ENCODE measurements at regions not wholly inside any gene's neighbourhood (a gene's known extent, or its start where the extent isn't known, plus 50 kb on each side); places are given as distances from the start of the nearest gene placed in this dataset.
"Not testable (repeated sequence)": the region's sequence is repeated elsewhere in the genome, so short reads cannot be mapped to it uniquely, and the experiment has no call there.

GRCh38 chr3:153643471-153643870 is 477.7 kb upstream of the ARHGEF26 start:
- H3K27me3 Mint-ChIP-seq; POLR2A ChIA-PET; H3K4me3 ChIP-seq (ENCODE audit: control insufficient read depth in 1 of 2, extremely low read depth in 1 of 2, low read length in 1 of 2); H3K9me3 Mint-ChIP-seq; H3K27me3 ChIP-seq (replicated peaks in 1 of 2; ENCODE audit: control insufficient read depth in 2 of 2, extremely low read depth in 1 of 2, insufficient read depth in 2 of 2, low read length in 1 of 2); H3K36me3 ChIP-seq (ENCODE audit: control insufficient read depth in 2 of 2, extremely low read depth in 1 of 2, insufficient read depth in 1 of 2, low read length in 1 of 2); H3K9me3 ChIP-seq; H3K36me3 Mint-ChIP-seq: not testable (repeated sequence)
- DNase-seq (peak in 1 of 35 experiments; percentile 40), ATAC-seq (replicated peaks in 1 of 4) (peak; percentile 47 to 63 (median 49))
- Histone ChIP-seq H3K4me1 (ENCODE audit: control insufficient read depth in 1 of 2, extremely low read depth in 1 of 2, insufficient read depth in 2 of 2, low read length in 2 of 2) (peaks cover 6 to 14% of the 10 kb centered on the region in 2 experiments), H3K27ac (ENCODE audit: low read length) (peak overlapping the region; percentile 47)
- WGBS (ENCODE audit: insufficient coverage) = no CpG with 5 or more reads among the region's 2 CpGs
- CTCF ChIA-PET = interaction anchor here in 1 of 2 donors (0.6 kb wide), 1 partner anchor 29 kb away, joined by 4 read pairs; no protein-coding TSS in a partner anchor
- Mint-ChIP-seq H3K4me3 (peak overlapping the region; percentile 41 to 53 (median 52)), H3K27ac (peak overlapping the region; percentile 77 to 86), H3K4me1 (peaks cover 46 to 51% (median 48%) of the 10 kb centered on the region in 3 donors)

GRCh38 chr3:153649286-153649839 is 471.8 kb upstream of the ARHGEF26 start:
- DNase-seq (no peak), ATAC-seq (replicated peaks in 1 of 4) (no peak)
- CTCF ChIA-PET = no interaction called here
- no peaks in the 10 kb centered on the region for H3K9me3 Mint-ChIP-seq
- no CpG with 5 or more reads among the region's 2 CpGs for WGBS (ENCODE audit: insufficient coverage)
- no peaks in the 10 kb centered on the region for H3K9me3 ChIP-seq
- H3K4me3 ChIP-seq (ENCODE audit: control insufficient read depth in 1 of 2, extremely low read depth in 1 of 2, low read length in 1 of 2) = no peak overlapping the region
- no peak overlapping the region for H3K27ac Mint-ChIP-seq
- H3K36me3 Mint-ChIP-seq = no peaks in the 10 kb centered on the region
- no peak overlapping the region for H3K27ac ChIP-seq (ENCODE audit: low read length)
- no peaks in the 10 kb centered on the region for H3K36me3 ChIP-seq (ENCODE audit: control insufficient read depth in 2 of 2, extremely low read depth in 1 of 2, insufficient read depth in 1 of 2, low read length in 1 of 2)
- peaks cover 0 to 8% of the 10 kb centered on the region in 2 donors for H3K27me3 Mint-ChIP-seq
- H3K4me1 ChIP-seq (ENCODE audit: control insufficient read depth in 1 of 2, extremely low read depth in 1 of 2, insufficient read depth in 2 of 2, low read length in 2 of 2) = no peaks in the 10 kb centered on the region
- H3K4me1 Mint-ChIP-seq = peaks cover 6 to 13% (median 7%) of the 10 kb centered on the region in 3 donors
- no peak overlapping the region for H3K4me3 Mint-ChIP-seq
- POLR2A ChIA-PET = no interaction called here
- H3K27me3 ChIP-seq (replicated peaks in 1 of 2; ENCODE audit: control insufficient read depth in 2 of 2, extremely low read depth in 1 of 2, insufficient read depth in 2 of 2, low read length in 1 of 2) = no peaks in the 10 kb centered on the region

- peaks cover 5% of the 10 kb centered on the region for H3K36me3 Mint-ChIP-seq
- ChIA-PET POLR2A (no interaction called here), CTCF (no interaction called here)
- H3K4me1 Mint-ChIP-seq = peaks cover 0 to 7% (median 2%) of the 10 kb centered on the region in 3 donors
- H3K27ac ChIP-seq (ENCODE audit: low read length) = no peak overlapping the region
- ATAC-seq (replicated peaks in 1 of 4) (no peak), DNase-seq (no peak)
- H3K9me3 Mint-ChIP-seq = peaks cover 0 to 5% (median 4%) of the 10 kb centered on the region in 3 donors
- H3K9me3 ChIP-seq = no peaks in the 10 kb centered on the region
- H3K27ac Mint-ChIP-seq = no peak overlapping the region
- peaks cover 0 to 8% of the 10 kb centered on the region in 2 donors for H3K27me3 Mint-ChIP-seq
- H3K4me3 Mint-ChIP-seq = no peak overlapping the region
- no peaks in the 10 kb centered on the region for H3K4me1 ChIP-seq (ENCODE audit: control insufficient read depth in 1 of 2, extremely low read depth in 1 of 2, insufficient read depth in 2 of 2, low read length in 2 of 2)
- no peaks in the 10 kb centered on the region for H3K36me3 ChIP-seq (ENCODE audit: control insufficient read depth in 2 of 2, extremely low read depth in 1 of 2, insufficient read depth in 1 of 2, low read length in 1 of 2)
- H3K4me3 ChIP-seq (ENCODE audit: control insufficient read depth in 1 of 2, extremely low read depth in 1 of 2, low read length in 1 of 2) = no peak overlapping the region
- no peaks in the 10 kb centered on the region for H3K27me3 ChIP-seq (replicated peaks in 1 of 2; ENCODE audit: control insufficient read depth in 2 of 2, extremely low read depth in 1 of 2, insufficient read depth in 2 of 2, low read length in 1 of 2)
Measured at GRCh38 chr3:153652076-153652475, 469.1 kb upstream of the ARHGEF26 start.

GRCh38 chr3:153657046-153657445 is 464.1 kb upstream of the ARHGEF26 start:
- H3K36me3 ChIP-seq (ENCODE audit: control insufficient read depth in 2 of 2, extremely low read depth in 1 of 2, insufficient read depth in 1 of 2, low read length in 1 of 2) = no peaks in the 10 kb centered on the region
- no peaks in the 10 kb centered on the region for H3K27me3 ChIP-seq (replicated peaks in 1 of 2; ENCODE audit: control insufficient read depth in 2 of 2, extremely low read depth in 1 of 2, insufficient read depth in 2 of 2, low read length in 1 of 2)
- ChIA-PET CTCF (no interaction called here), POLR2A (no interaction called here)
- no peak for ATAC-seq (replicated peaks in 1 of 4)
- H3K9me3 ChIP-seq = no peaks in the 10 kb centered on the region
- no peak overlapping the region for H3K27ac ChIP-seq (ENCODE audit: low read length)
- Mint-ChIP-seq H3K27me3 (no peaks in the 10 kb centered on the region), H3K4me3 (no peak overlapping the region), H3K27ac (no peak overlapping the region), H3K4me1 (no peaks in the 10 kb centered on the region), H3K36me3 (peaks cover 5% of the 10 kb centered on the region), H3K9me3 (peaks cover 0 to 17% (median 12%) of the 10 kb centered on the region in 3 donors)
- no peak for DNase-seq
- H3K4me3 ChIP-seq (ENCODE audit: control insufficient read depth in 1 of 2, extremely low read depth in 1 of 2, low read length in 1 of 2) = no peak overlapping the region
- H3K4me1 ChIP-seq (ENCODE audit: control insufficient read depth in 1 of 2, extremely low read depth in 1 of 2, insufficient read depth in 2 of 2, low read length in 2 of 2) = no peaks in the 10 kb centered on the region

- no peaks in the 10 kb centered on the region for H3K27me3 Mint-ChIP-seq
- Histone ChIP-seq H3K27me3 (replicated peaks in 1 of 2; ENCODE audit: control insufficient read depth in 2 of 2, extremely low read depth in 1 of 2, insufficient read depth in 2 of 2, low read length in 1 of 2) (no peaks in the 10 kb centered on the region), H3K4me1 (ENCODE audit: control insufficient read depth in 1 of 2, extremely low read depth in 1 of 2, insufficient read depth in 2 of 2, low read length in 2 of 2) (no peaks in the 10 kb centered on the region), H3K36me3 (ENCODE audit: control insufficient read depth in 2 of 2, extremely low read depth in 1 of 2, insufficient read depth in 1 of 2, low read length in 1 of 2) (no peaks in the 10 kb centered on the region), H3K9me3 (no peaks in the 10 kb centered on the region), H3K27ac (ENCODE audit: low read length) (no peak overlapping the region), H3K4me3 (ENCODE audit: control insufficient read depth in 1 of 2, extremely low read depth in 1 of 2, low read length in 1 of 2) (no peak overlapping the region)
- peaks cover 5% of the 10 kb centered on the region for H3K36me3 Mint-ChIP-seq
- ChIA-PET POLR2A (no interaction called here), CTCF (interaction anchor here in 1 of 2 donors (0.5 kb wide), 1 partner anchor 464 kb away, joined by 5 read pairs; no protein-coding TSS in a partner anchor)
- H3K27ac Mint-ChIP-seq = no peak overlapping the region
- H3K9me3 Mint-ChIP-seq = peaks cover 0 to 20% (median 12%) of the 10 kb centered on the region in 3 donors
- no peak overlapping the region for H3K4me3 Mint-ChIP-seq
- H3K4me1 Mint-ChIP-seq = no peaks in the 10 kb centered on the region
- ATAC-seq (replicated peaks in 1 of 4) (no peak), DNase-seq (no peak)
- no CpG with 5 or more reads among the region's 3 CpGs for WGBS (ENCODE audit: insufficient coverage)
Measured at GRCh38 chr3:153657461-153657860, 463.7 kb upstream of the ARHGEF26 start.

- no peak overlapping the region for H3K27ac ChIP-seq (ENCODE audit: low read length)
- CTCF ChIA-PET = no interaction called here
- peaks cover 0 to 3% (median 1%) of the 10 kb centered on the region in 3 donors for H3K4me1 Mint-ChIP-seq
- no peaks in the 10 kb centered on the region for H3K36me3 ChIP-seq (ENCODE audit: control insufficient read depth in 2 of 2, extremely low read depth in 1 of 2, insufficient read depth in 1 of 2, low read length in 1 of 2)
- H3K36me3 Mint-ChIP-seq = peaks cover 5% of the 10 kb centered on the region
- no peaks in the 10 kb centered on the region for H3K27me3 Mint-ChIP-seq
- POLR2A ChIA-PET = no interaction called here
- no peak for ATAC-seq (replicated peaks in 1 of 4)
- H3K9me3 ChIP-seq = no peaks in the 10 kb centered on the region
- no peak for DNase-seq
- H3K4me3 Mint-ChIP-seq = no peak overlapping the region
- H3K27ac Mint-ChIP-seq = no peak overlapping the region
- H3K4me1 ChIP-seq (ENCODE audit: control insufficient read depth in 1 of 2, extremely low read depth in 1 of 2, insufficient read depth in 2 of 2, low read length in 2 of 2) = no peaks in the 10 kb centered on the region
- H3K27me3 ChIP-seq (replicated peaks in 1 of 2; ENCODE audit: control insufficient read depth in 2 of 2, extremely low read depth in 1 of 2, insufficient read depth in 2 of 2, low read length in 1 of 2) = no peaks in the 10 kb centered on the region
- peaks cover 0 to 20% (median 12%) of the 10 kb centered on the region in 3 donors for H3K9me3 Mint-ChIP-seq
- no peak overlapping the region for H3K4me3 ChIP-seq (ENCODE audit: control insufficient read depth in 1 of 2, extremely low read depth in 1 of 2, low read length in 1 of 2)
Measured at GRCh38 chr3:153658136-153658535, 463.1 kb upstream of the ARHGEF26 start.

All from T-cell (primary cell).